SK-N-SH (cell line): ENCODE measurements at regions not wholly inside any gene's neighbourhood (a gene's known extent, or its start where the extent isn't known, plus 50 kb on each side); places are given as distances from the start of the nearest gene placed in this dataset.

Experiments
- CTCF ChIA-PET: fragments of 300-600, 350-600 bp; formaldehyde crosslinking; extraction: SDS; loops from one replicate; lab custom pipeline; 2021; lab: Yijun Ruan, JAX
- POLR2A ChIA-PET: fragments of 350-600 bp; sonication (Branson Sonifier 250); formaldehyde crosslinking; extraction: SDS; loops from one replicate; lab custom pipeline; 2020; ENCODE audit warnings: antibody characterized with exemption, inconsistent platforms; lab: Yijun Ruan, JAX
- DNase-seq: peaks from one replicate; pipeline ENCODE4 v3.0.0; 2012
- H2AFZ ChIP-seq: fragments of 200-600 bp; sonication (generic); 2 replicates; pipeline ENCODE4 v1.8.1; 2016; ENCODE audit warnings: antibody characterized with exemption, mild to moderate bottlenecking, low read depth
- H3F3A ChIP-seq: fragments of 200-600 bp; sonication (generic); replicated peaks from 2 replicates; pipeline ENCODE3; 2016; ENCODE audit warnings: antibody characterized with exemption, mild to moderate bottlenecking; ENCODE audit not compliant: insufficient read depth
- H3K27ac ChIP-seq, 2 experiments: fragments of 200-500 bp in 1 of 2; fragments of 200-600 bp in 1 of 2; sonication (Bioruptor generic) in 1 of 2; sonication (generic), shearing (Covaris generic) in 1 of 2; 2 replicates each; pipeline versions ENCODE4 v1.5.1 to v1.6.1; 2014 to 2016; ENCODE audit warnings: low read depth in 2 of 2, inconsistent platforms in 1 of 2, low read length in 1 of 2, mild to moderate bottlenecking in 1 of 2, mixed read lengths in 1 of 2
- H3K27me3 ChIP-seq: fragments of 200-600 bp; sonication (generic), shearing (Covaris generic); 2 replicates; pipeline ENCODE4 v1.6.1; 2016; ENCODE audit warnings: mixed run types; ENCODE audit not compliant: insufficient read depth
- H3K36me3 ChIP-seq, 2 experiments: fragments of 200-500 bp in 1 of 2; fragments of 200-600 bp in 1 of 2; sonication (Bioruptor generic) in 1 of 2; sonication (generic) in 1 of 2; replicated peaks in 1 of 2; 2 replicates each; pipeline versions ENCODE3 to v1.5.1; 2014 to 2016; ENCODE audit warnings: low read length in 1 of 2, mild to moderate bottlenecking in 1 of 2; ENCODE audit not compliant: insufficient read depth in 2 of 2, control insufficient read depth in 1 of 2
- H3K4me1 ChIP-seq, 2 experiments: fragments of 200-500 bp in 1 of 2; fragments of 200-600 bp in 1 of 2; sonication (Bioruptor generic) in 1 of 2; sonication (generic), shearing (Covaris generic) in 1 of 2; 2 replicates each; pipeline versions ENCODE4 v1.5.1 to v1.6.1; 2014 to 2016; ENCODE audit warnings: low read depth in 1 of 2, low read length in 1 of 2, mixed run types in 1 of 2; ENCODE audit not compliant: insufficient read depth in 2 of 2, control insufficient read depth in 1 of 2
- H3K4me2 ChIP-seq: fragments of 200-600 bp; sonication (generic), shearing (Covaris generic); 2 replicates; pipeline ENCODE4 v1.6.1; 2017; ENCODE audit warnings: mixed run types
- H3K4me3 ChIP-seq, 2 experiments: fragments of 200-500 bp in 1 of 2; fragments of 200-600 bp in 1 of 2; sonication (Bioruptor generic) in 1 of 2; sonication (generic), shearing (Covaris generic) in 1 of 2; 2 replicates each; pipeline versions ENCODE4 v1.5.1 to v1.8.1; 2014 to 2016; ENCODE audit warnings: low read depth in 2 of 2, inconsistent platforms in 1 of 2, low read length in 1 of 2, mild to moderate bottlenecking in 1 of 2, mixed read lengths in 1 of 2, moderate library complexity in 1 of 2
- H3K79me2 ChIP-seq: fragments of 200-600 bp; sonication (generic); 2 replicates; pipeline ENCODE4 v1.8.1; 2017; ENCODE audit warnings: mild to moderate bottlenecking; ENCODE audit not compliant: insufficient read depth
- H3K9ac ChIP-seq: fragments of 200-600 bp; sonication (generic); 2 replicates; pipeline ENCODE4 v1.6.1; 2017; ENCODE audit warnings: mixed run types
- H3K9me2 ChIP-seq: fragments of 200-600 bp; sonication (generic); 2 replicates; pipeline ENCODE4 v1.6.1; 2017; ENCODE audit warnings: mixed run types
- H3K9me3 ChIP-seq: fragments of 200-600 bp; sonication (generic); 2 replicates; pipeline ENCODE4 v1.6.1; 2017; ENCODE audit warnings: mixed run types, mild to moderate bottlenecking, moderate library complexity
- H4K20me1 ChIP-seq: fragments of 200-600 bp; sonication (generic); 2 replicates; pipeline ENCODE4 v1.6.1; 2017; ENCODE audit warnings: mild to moderate bottlenecking, mixed run types; ENCODE audit not compliant: insufficient read depth
- CHD2 ChIP-seq: fragments of 150-350 bp; IDR thresholded peaks from 2 replicates; pipeline ENCODE4 v1.6.1; 2018; ENCODE audit warnings: low read length; ENCODE audit not compliant: partially characterized antibody
- ELF1 ChIP-seq: IDR thresholded peaks from 2 replicates; pipeline ENCODE4 v1.4.0; 2012
- EP300 ChIP-seq, 2 experiments: IDR thresholded peaks; 2 replicates each; pipeline versions ENCODE4 v1.4.0 to v1.6.1; 2012; ENCODE audit warnings: borderline replicate concordance in 1 of 2, low read depth in 1 of 2, low read length in 1 of 2
- FOXJ3 ChIP-seq: sonication (generic); formaldehyde crosslinking; IDR thresholded peaks from 2 replicates; pipeline ENCODE4 v1.5.1; 2020; ENCODE audit warnings: mild to moderate bottlenecking, missing genetic modification reagents
- FOXM1 ChIP-seq: IDR thresholded peaks from 2 replicates; pipeline ENCODE4 v1.4.0; 2012; ENCODE audit warnings: low read depth, mild to moderate bottlenecking
- MEF2A ChIP-seq: IDR thresholded peaks from 2 replicates; pipeline ENCODE4 v1.4.0; 2012; ENCODE audit warnings: low read depth, borderline replicate concordance
- MXI1 ChIP-seq: IDR thresholded peaks from 2 replicates; pipeline ENCODE4 v1.6.1; 2012; ENCODE audit warnings: mild to moderate bottlenecking, low read depth, low read length, improper control_type of control experiment
- NFIC ChIP-seq: IDR thresholded peaks from 2 replicates; pipeline ENCODE4 v1.4.0; 2012; ENCODE audit warnings: borderline replicate concordance
- NRF1 ChIP-seq: IDR thresholded peaks from 2 replicates; pipeline ENCODE4 v1.6.1; 2012; ENCODE audit warnings: low read depth, mild to moderate bottlenecking, low read length
- POLR2AphosphoS5 ChIP-seq: IDR thresholded peaks from 2 replicates; pipeline ENCODE4 v1.6.1; 2012; ENCODE audit warnings: low read depth, low read length
- RCOR1 ChIP-seq: fragments of 150-350 bp; IDR thresholded peaks from 2 replicates; pipeline ENCODE4 v1.6.1; 2017; ENCODE audit warnings: antibody characterized with exemption, low read length
- RFX5 ChIP-seq: IDR thresholded peaks from 2 replicates; pipeline ENCODE4 v1.6.1; 2012; ENCODE audit warnings: mild to moderate bottlenecking, improper control_type of control experiment, low read length
- RXRA ChIP-seq: IDR thresholded peaks from 2 replicates; pipeline ENCODE4 v1.4.0; 2012; ENCODE audit warnings: low read depth, mild to moderate bottlenecking, borderline replicate concordance
- SIN3A ChIP-seq: IDR thresholded peaks from 2 replicates; pipeline ENCODE4 v1.6.1; 2012; ENCODE audit warnings: low read depth, mild to moderate bottlenecking, low read length, moderate library complexity, borderline replicate concordance
- SMC3 ChIP-seq: IDR thresholded peaks from 2 replicates; pipeline ENCODE4 v1.6.1; 2012; ENCODE audit warnings: low read depth, low read length, improper control_type of control experiment
- TCF12 ChIP-seq: IDR thresholded peaks from 2 replicates; pipeline ENCODE4 v1.4.0; 2012
- WGBS: methylation state at CpG from one replicate; pipeline ENCODE4 v1.1.6; 2017; ENCODE audit warnings: low lambda C conversion rate; 5-methylcytosine and 5-hydroxymethylcytosine counted together
- TF ChIP-seq, protein P1 (sequence below): IDR thresholded peaks from 2 replicates; pipeline ENCODE4 v1.4.0; 2012; ENCODE audit warnings: low read depth
- TF ChIP-seq, protein P2 (sequence below): fragments of 150-350 bp; IDR thresholded peaks from 2 replicates; pipeline ENCODE4 v1.6.1; 2017; ENCODE audit warnings: antibody characterized with exemption, low read length, low read depth, borderline replicate concordance
- TF ChIP-seq, protein P3 (sequence below): IDR thresholded peaks from 2 replicates; pipeline ENCODE4 v1.6.1; 2012; ENCODE audit warnings: mild to moderate bottlenecking, low read depth, low read length, moderate library complexity

DNA sequence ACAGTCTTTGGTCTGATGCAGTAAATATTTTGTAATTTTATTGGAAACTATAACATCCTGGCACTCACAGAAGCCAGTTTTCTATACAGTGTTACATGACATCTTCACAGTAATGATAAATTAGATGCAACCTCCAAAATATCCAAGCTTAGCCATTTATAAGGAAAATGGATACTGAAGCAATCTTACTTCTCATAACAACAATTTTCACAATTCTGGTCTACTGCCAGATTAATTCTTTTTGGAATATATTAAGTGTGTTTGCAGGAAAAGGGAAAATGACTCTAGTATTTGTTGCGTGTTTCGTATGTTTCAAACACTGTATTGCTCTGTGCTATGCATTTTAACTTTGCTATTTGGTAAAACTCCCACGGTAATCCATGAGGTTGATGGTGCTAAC, 1870.9 kb downstream of the ARAP2 start:
- Histone ChIP-seq H3K4me1 (no peaks in the 10 kb centered on the region), H3K79me2 (no peaks in the 10 kb centered on the region), H3K9me2 (no peaks in the 10 kb centered on the region)
- CTCF ChIA-PET: no interaction called here
- POLR2A ChIA-PET: no interaction called here
- TF ChIP-seq CHD2 (no peak), EP300 (IDR thresholded peaks at IDR 0.05; ENCODE audit: borderline replicate concordance in 1 of 2, low read depth in 1 of 2, low read length in 1 of 2) (no peak), RCOR1 (no peak), FOXJ3 (no peak), NRF1 (no peak), TCF12 (no peak), MEF2A (no peak), ELF1 (no peak), POLR2AphosphoS5 (no peak), RFX5 (no peak), MXI1 (no peak), SMC3 (no peak), NFIC (no peak), SIN3A (no peak), RXRA (no peak), FOXM1 (no peak)
- TF ChIP-seq, protein P1, sequence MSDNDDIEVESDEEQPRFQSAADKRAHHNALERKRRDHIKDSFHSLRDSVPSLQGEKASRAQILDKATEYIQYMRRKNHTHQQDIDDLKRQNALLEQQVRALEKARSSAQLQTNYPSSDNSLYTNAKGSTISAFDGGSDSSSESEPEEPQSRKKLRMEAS: no peak
- TF ChIP-seq, protein P2, sequence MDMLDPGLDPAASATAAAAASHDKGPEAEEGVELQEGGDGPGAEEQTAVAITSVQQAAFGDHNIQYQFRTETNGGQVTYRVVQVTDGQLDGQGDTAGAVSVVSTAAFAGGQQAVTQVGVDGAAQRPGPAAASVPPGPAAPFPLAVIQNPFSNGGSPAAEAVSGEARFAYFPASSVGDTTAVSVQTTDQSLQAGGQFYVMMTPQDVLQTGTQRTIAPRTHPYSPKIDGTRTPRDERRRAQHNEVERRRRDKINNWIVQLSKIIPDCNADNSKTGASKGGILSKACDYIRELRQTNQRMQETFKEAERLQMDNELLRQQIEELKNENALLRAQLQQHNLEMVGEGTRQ: no peak
- TF ChIP-seq, protein P3, sequence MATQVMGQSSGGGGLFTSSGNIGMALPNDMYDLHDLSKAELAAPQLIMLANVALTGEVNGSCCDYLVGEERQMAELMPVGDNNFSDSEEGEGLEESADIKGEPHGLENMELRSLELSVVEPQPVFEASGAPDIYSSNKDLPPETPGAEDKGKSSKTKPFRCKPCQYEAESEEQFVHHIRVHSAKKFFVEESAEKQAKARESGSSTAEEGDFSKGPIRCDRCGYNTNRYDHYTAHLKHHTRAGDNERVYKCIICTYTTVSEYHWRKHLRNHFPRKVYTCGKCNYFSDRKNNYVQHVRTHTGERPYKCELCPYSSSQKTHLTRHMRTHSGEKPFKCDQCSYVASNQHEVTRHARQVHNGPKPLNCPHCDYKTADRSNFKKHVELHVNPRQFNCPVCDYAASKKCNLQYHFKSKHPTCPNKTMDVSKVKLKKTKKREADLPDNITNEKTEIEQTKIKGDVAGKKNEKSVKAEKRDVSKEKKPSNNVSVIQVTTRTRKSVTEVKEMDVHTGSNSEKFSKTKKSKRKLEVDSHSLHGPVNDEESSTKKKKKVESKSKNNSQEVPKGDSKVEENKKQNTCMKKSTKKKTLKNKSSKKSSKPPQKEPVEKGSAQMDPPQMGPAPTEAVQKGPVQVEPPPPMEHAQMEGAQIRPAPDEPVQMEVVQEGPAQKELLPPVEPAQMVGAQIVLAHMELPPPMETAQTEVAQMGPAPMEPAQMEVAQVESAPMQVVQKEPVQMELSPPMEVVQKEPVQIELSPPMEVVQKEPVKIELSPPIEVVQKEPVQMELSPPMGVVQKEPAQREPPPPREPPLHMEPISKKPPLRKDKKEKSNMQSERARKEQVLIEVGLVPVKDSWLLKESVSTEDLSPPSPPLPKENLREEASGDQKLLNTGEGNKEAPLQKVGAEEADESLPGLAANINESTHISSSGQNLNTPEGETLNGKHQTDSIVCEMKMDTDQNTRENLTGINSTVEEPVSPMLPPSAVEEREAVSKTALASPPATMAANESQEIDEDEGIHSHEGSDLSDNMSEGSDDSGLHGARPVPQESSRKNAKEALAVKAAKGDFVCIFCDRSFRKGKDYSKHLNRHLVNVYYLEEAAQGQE: no peak
- TF ChIP-seq, all 33 proteins: peak for 0
- Histone ChIP-seq H3K27ac (no peak overlapping the region), H3K9me3 (no peaks in the 10 kb centered on the region), H3K4me2 (no peak overlapping the region), H3K4me3 (no peak overlapping the region), H2AFZ (no peak overlapping the region), H3K9ac (no peak overlapping the region), H3K27me3 (no peaks in the 10 kb centered on the region), H3K36me3 (no peaks in the 10 kb centered on the region), H3F3A (no peaks in the 10 kb centered on the region), H4K20me1 (no peaks in the 10 kb centered on the region)
- WGBS: 45% methylated on average over 3 of the region's 3 CpGs
- no peak for DNase-seq
